NB4 (cell line): ENCODE measurements at regions not wholly inside any gene's neighbourhood (a gene's known extent, or its start where the extent isn't known, plus 50 kb on each side); places are given as distances from the start of the nearest gene placed in this dataset.

ENCODE experiments used
- POLR2A ChIP-seq: IDR thresholded peaks from 2 replicates; pipeline ENCODE4 v1.6.1; 2011; ENCODE audit warnings: mild to moderate bottlenecking; ENCODE audit not compliant: insufficient read length; ENCODE audit errors: extremely low read depth
- TF ChIP-seq, protein P1 (sequence below): IDR thresholded peaks from one replicate; pipeline ENCODE4 v1.5.1; 2012; ENCODE audit warnings: low read depth, low read length

GRCh38 chr9:101849102-101849707 is 110.8 kb upstream of the GRIN3A start:
- TF ChIP-seq, protein P1, sequence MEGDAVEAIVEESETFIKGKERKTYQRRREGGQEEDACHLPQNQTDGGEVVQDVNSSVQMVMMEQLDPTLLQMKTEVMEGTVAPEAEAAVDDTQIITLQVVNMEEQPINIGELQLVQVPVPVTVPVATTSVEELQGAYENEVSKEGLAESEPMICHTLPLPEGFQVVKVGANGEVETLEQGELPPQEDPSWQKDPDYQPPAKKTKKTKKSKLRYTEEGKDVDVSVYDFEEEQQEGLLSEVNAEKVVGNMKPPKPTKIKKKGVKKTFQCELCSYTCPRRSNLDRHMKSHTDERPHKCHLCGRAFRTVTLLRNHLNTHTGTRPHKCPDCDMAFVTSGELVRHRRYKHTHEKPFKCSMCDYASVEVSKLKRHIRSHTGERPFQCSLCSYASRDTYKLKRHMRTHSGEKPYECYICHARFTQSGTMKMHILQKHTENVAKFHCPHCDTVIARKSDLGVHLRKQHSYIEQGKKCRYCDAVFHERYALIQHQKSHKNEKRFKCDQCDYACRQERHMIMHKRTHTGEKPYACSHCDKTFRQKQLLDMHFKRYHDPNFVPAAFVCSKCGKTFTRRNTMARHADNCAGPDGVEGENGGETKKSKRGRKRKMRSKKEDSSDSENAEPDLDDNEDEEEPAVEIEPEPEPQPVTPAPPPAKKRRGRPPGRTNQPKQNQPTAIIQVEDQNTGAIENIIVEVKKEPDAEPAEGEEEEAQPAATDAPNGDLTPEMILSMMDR = no peak
- TF ChIP-seq POLR2A = no peak
